ENCODE measurements at regions not wholly inside any gene's neighbourhood (a gene's known extent, or its start where the extent isn't known, plus 50 kb on each side); places are given as distances from the start of the nearest gene placed in this dataset.

- TF ChIP-seq CTCF (IDR thresholded peaks at IDR 0.05; ENCODE audit: low read depth, low read length) (no peak), POLR2A (IDR thresholded peaks at IDR 0.05; ENCODE audit: extremely low read depth, insufficient read length) (no peak), MAX (IDR thresholded peaks at IDR 0.05; ENCODE audit: low read depth, low read length) (no peak)
These were observed 1420.3 kb upstream of the PIK3C3 start for GRCh38 chr18:40534723-40535122.
